ENCODE measurements at regions not wholly inside any gene's neighbourhood (a gene's known extent, or its start where the extent isn't known, plus 50 kb on each side); places are given as distances from the start of the nearest gene placed in this dataset.
"Not testable (repeated sequence)": the region's sequence is repeated elsewhere in the genome, so short reads cannot be mapped to it uniquely, and the experiment has no call there.

DNA sequence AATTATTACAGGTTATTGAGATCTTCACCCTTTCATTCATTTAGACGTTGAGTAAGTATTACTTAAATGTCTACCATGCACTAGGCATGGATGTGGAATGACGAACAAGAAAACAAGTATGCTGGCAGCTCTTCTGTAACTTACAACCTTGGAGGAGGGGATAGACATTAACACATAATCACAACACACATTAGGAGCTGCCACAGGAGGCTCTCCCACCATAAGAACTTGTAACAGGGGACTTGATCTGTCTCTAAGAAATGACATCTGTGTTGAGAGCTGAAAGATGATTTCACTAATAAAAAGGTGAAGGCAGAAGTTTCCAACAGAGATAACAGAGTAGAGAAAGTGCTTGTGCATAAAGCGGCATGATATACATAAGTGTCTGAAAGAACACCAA, 384.7 kb upstream of the ZEB2 start:
- BruUV-seq (replicated peaks): no TSS peak
- TF ChIP-seq EZH2 (IDR thresholded peaks at IDR 0.05; ENCODE audit: borderline replicate concordance, low read depth, low read length, poor library complexity, severe bottlenecking): no peak
- TF ChIP-seq, protein P1, sequence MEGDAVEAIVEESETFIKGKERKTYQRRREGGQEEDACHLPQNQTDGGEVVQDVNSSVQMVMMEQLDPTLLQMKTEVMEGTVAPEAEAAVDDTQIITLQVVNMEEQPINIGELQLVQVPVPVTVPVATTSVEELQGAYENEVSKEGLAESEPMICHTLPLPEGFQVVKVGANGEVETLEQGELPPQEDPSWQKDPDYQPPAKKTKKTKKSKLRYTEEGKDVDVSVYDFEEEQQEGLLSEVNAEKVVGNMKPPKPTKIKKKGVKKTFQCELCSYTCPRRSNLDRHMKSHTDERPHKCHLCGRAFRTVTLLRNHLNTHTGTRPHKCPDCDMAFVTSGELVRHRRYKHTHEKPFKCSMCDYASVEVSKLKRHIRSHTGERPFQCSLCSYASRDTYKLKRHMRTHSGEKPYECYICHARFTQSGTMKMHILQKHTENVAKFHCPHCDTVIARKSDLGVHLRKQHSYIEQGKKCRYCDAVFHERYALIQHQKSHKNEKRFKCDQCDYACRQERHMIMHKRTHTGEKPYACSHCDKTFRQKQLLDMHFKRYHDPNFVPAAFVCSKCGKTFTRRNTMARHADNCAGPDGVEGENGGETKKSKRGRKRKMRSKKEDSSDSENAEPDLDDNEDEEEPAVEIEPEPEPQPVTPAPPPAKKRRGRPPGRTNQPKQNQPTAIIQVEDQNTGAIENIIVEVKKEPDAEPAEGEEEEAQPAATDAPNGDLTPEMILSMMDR (conservative IDR thresholded peaks at IDR 0.05; ENCODE audit: low read depth, low read length): no peak
- H3K9me3 ChIP-seq (ENCODE audit: low read depth, low read length, poor library complexity, severe bottlenecking): no peaks in the 10 kb centered on the region
- H3K27me3 ChIP-seq (replicated peaks; ENCODE audit: insufficient read depth, low read depth, low read length, poor library complexity): no peaks in the 10 kb centered on the region
- CTCF ChIA-PET: no interaction called here
- intact Hi-C loops (cut with micrococcal nuclease; ENCODE audit: unreplicated experiment): no loop called here
- no peaks in the 10 kb centered on the region for H3K4me1 ChIP-seq (ENCODE audit: insufficient read depth, low read length, poor library complexity, severe bottlenecking)
- DNase-seq (ENCODE audit: low spot score): no peak
- H3K36me3 ChIP-seq (ENCODE audit: insufficient read depth, low read length, poor library complexity, severe bottlenecking): no peaks in the 10 kb centered on the region
- no peak overlapping the region for H3K4me3 ChIP-seq (ENCODE audit: low read depth, low read length, poor library complexity, severe bottlenecking)
- H3K27ac ChIP-seq (ENCODE audit: low read depth, low read length, poor library complexity, severe bottlenecking): no peak overlapping the region
- POLR2A ChIA-PET (ENCODE audit: low non-redundant PET): no interaction called here

DNA sequence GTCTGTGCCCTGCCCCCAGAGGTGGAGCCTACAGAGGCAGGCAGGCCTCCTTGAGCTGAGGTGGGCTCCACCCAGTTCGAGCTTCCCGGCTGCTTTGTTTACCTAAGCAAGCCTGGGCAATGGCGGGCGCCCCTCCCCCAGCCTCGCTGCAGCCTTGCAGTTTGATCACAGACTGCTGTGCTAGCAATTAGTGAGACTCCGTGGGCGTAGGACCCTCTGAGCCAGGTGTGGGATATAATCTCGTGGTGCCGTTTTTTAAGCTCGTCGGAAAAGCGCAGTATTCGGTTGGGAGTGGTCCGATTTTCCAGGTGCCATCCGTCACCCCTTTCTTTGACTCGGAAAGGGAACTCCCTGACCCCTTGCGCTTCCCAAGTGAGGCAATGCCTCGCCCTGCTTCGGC, 383.1 kb upstream of the ZEB2 start:
- CTCF ChIA-PET; POLR2A ChIA-PET (ENCODE audit: low non-redundant PET); BruUV-seq (replicated peaks): not testable (repeated sequence)

DNA sequence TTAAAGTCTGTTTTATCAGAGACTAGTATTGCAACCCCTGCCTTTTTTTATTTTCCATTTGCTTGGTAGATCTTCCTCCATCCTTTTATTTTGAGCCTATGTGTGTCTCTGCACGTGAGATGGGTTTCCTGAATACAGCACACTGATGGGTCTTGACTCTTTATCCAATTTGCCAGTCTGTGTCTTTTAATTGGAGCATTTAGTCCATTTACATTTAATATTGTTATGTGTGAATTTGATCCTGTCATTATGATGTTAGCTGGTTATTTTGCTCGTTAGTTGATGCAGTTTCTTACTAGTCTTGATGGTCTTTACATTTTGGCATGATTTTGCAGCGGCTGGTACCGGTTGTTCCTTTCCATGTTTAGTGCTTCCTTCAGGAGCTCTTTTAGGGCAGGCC, 381.5 kb upstream of the ZEB2 start:
- DNase-seq (ENCODE audit: low spot score); intact Hi-C loops (cut with micrococcal nuclease; ENCODE audit: unreplicated experiment); BruUV-seq (replicated peaks); CTCF ChIA-PET; H3K27ac ChIP-seq (ENCODE audit: low read depth, low read length, poor library complexity, severe bottlenecking); H3K4me1 ChIP-seq (ENCODE audit: insufficient read depth, low read length, poor library complexity, severe bottlenecking); H3K9me3 ChIP-seq (ENCODE audit: low read depth, low read length, poor library complexity, severe bottlenecking); H3K36me3 ChIP-seq (ENCODE audit: insufficient read depth, low read length, poor library complexity, severe bottlenecking); H3K27me3 ChIP-seq (replicated peaks; ENCODE audit: insufficient read depth, low read depth, low read length, poor library complexity); POLR2A ChIA-PET (ENCODE audit: low non-redundant PET); H3K4me3 ChIP-seq (ENCODE audit: low read depth, low read length, poor library complexity, severe bottlenecking): not testable (repeated sequence)

More for the DNA sequence above, 383.1 kb upstream of the ZEB2 start:
- H3K4me1 ChIP-seq (ENCODE audit: insufficient read depth, low read length, poor library complexity, severe bottlenecking); H3K27ac ChIP-seq (ENCODE audit: low read depth, low read length, poor library complexity, severe bottlenecking); intact Hi-C loops (cut with micrococcal nuclease; ENCODE audit: unreplicated experiment); DNase-seq (ENCODE audit: low spot score); H3K27me3 ChIP-seq (replicated peaks; ENCODE audit: insufficient read depth, low read depth, low read length, poor library complexity); H3K36me3 ChIP-seq (ENCODE audit: insufficient read depth, low read length, poor library complexity, severe bottlenecking); H3K4me3 ChIP-seq (ENCODE audit: low read depth, low read length, poor library complexity, severe bottlenecking); H3K9me3 ChIP-seq (ENCODE audit: low read depth, low read length, poor library complexity, severe bottlenecking): not testable (repeated sequence)

DNA sequence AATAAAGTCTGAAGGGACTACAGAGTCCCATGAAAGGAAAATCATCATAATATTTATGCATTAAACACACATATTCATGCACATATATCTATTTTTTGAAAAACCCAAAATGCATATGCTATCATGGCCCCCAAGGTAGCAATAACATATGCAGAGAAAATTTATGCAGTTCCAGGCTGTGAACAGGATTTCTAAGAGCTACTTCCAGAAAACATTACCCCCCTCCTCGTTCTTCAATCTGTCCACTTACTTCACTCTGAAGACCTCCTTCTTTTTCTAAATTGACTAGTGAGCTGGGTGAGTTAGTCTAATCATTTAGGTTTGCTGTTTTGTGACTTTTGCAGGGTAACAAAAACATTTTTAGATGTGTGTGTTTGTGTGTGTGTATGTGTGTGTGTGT, 376.4 kb upstream of the ZEB2 start:
- no TSS peak for BruUV-seq (replicated peaks)
- DNase-seq (ENCODE audit: low spot score): no peak
- TF ChIP-seq, protein P1 (conservative IDR thresholded peaks at IDR 0.05; ENCODE audit: low read depth, low read length): no peak
- no peak for TF ChIP-seq EZH2 (IDR thresholded peaks at IDR 0.05; ENCODE audit: borderline replicate concordance, low read depth, low read length, poor library complexity, severe bottlenecking)
- intact Hi-C loops (cut with micrococcal nuclease; ENCODE audit: unreplicated experiment): no loop called here
- no peaks in the 10 kb centered on the region for H3K9me3 ChIP-seq (ENCODE audit: low read depth, low read length, poor library complexity, severe bottlenecking)
- H3K27ac ChIP-seq (ENCODE audit: low read depth, low read length, poor library complexity, severe bottlenecking): no peak overlapping the region
- no peaks in the 10 kb centered on the region for H3K36me3 ChIP-seq (ENCODE audit: insufficient read depth, low read length, poor library complexity, severe bottlenecking)
- ChIA-PET POLR2A (ENCODE audit: low non-redundant PET) (interaction anchor here (0.5 kb wide), 1 partner anchor 334 kb away, joined by 5 read pairs; no protein-coding TSS in a partner anchor), CTCF (no interaction called here)
- H3K27me3 ChIP-seq (replicated peaks; ENCODE audit: insufficient read depth, low read depth, low read length, poor library complexity): no peaks in the 10 kb centered on the region
- peaks cover 1% of the 10 kb centered on the region for H3K4me1 ChIP-seq (ENCODE audit: insufficient read depth, low read length, poor library complexity, severe bottlenecking)
- no peak overlapping the region for H3K4me3 ChIP-seq (ENCODE audit: low read depth, low read length, poor library complexity, severe bottlenecking)
